Mesothelial cell of epicardium (in vitro differentiated cells): ENCODE measurements at regions not wholly inside any gene's neighbourhood (a gene's known extent, or its start where the extent isn't known, plus 50 kb on each side); places are given as distances from the start of the nearest gene placed in this dataset.

Experiments used
- DNase-seq, 2 experiments: peaks; one replicate each; pipeline ENCODE4 v3.0.0; 2021; ENCODE audit warnings: low spot score in 2 of 2; ENCODE audit not compliant: unreplicated experiment in 2 of 2
- H3K27ac Mint-ChIP-seq: 2 replicates; pipeline ENCODE4 v1.8.0; 2021; ENCODE audit warnings: mixed read lengths
- H3K27me3 Mint-ChIP-seq: 2 replicates; pipeline ENCODE4 v1.8.0; 2021; ENCODE audit warnings: low read depth, mixed read lengths
- H3K36me3 Mint-ChIP-seq: 2 replicates; pipeline ENCODE4 v1.8.0; 2021; ENCODE audit warnings: mixed read lengths
- H3K4me1 Mint-ChIP-seq: 2 replicates; pipeline ENCODE4 v1.8.0; 2021; ENCODE audit warnings: mixed read lengths
- H3K4me3 Mint-ChIP-seq: 2 replicates; pipeline ENCODE4 v1.8.0; 2021; ENCODE audit warnings: mild to moderate bottlenecking, moderate library complexity, mixed read lengths
- H3K9me3 Mint-ChIP-seq: 2 replicates; pipeline ENCODE4 v1.8.0; 2021; ENCODE audit warnings: mixed read lengths
- TF ChIP-seq, protein P1 (sequence below): fragments of 200-600 bp; sonication (generic); IDR thresholded peaks from one replicate; pipeline ENCODE4 v1.5.0; 2021; ENCODE audit warnings: antibody characterized with exemption; ENCODE audit not compliant: unreplicated experiment

DNA sequence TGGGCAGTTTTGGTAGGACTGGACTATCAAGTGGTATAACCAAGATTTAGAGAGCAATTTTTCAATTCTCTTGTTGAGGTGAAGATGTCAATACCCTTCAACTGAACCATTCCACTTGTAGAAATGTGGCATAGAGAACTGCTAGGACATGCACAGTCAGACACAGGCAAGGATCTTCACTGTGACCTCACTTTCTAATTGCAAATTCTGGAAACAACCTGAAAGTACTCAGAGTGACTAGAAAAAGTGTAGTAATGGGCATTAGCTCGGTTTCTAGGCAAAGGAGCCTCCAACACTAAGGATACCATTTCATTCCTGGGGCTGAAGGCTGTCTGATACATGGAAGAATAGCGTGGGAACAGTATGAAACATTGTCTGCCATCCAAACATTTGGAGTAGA is 433.0 kb upstream of the RUNX1 start:
- no peak for DNase-seq
- Mint-ChIP-seq H3K4me1 (peaks cover 8% of the 10 kb centered on the region), H3K36me3 (peaks cover 1% of the 10 kb centered on the region), H3K27me3 (peaks cover 26% of the 10 kb centered on the region), H3K4me3 (no peak overlapping the region), H3K27ac (no peak overlapping the region), H3K9me3 (peaks cover 16% of the 10 kb centered on the region)
- TF ChIP-seq, protein P1, sequence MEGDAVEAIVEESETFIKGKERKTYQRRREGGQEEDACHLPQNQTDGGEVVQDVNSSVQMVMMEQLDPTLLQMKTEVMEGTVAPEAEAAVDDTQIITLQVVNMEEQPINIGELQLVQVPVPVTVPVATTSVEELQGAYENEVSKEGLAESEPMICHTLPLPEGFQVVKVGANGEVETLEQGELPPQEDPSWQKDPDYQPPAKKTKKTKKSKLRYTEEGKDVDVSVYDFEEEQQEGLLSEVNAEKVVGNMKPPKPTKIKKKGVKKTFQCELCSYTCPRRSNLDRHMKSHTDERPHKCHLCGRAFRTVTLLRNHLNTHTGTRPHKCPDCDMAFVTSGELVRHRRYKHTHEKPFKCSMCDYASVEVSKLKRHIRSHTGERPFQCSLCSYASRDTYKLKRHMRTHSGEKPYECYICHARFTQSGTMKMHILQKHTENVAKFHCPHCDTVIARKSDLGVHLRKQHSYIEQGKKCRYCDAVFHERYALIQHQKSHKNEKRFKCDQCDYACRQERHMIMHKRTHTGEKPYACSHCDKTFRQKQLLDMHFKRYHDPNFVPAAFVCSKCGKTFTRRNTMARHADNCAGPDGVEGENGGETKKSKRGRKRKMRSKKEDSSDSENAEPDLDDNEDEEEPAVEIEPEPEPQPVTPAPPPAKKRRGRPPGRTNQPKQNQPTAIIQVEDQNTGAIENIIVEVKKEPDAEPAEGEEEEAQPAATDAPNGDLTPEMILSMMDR, result no peak

DNA sequence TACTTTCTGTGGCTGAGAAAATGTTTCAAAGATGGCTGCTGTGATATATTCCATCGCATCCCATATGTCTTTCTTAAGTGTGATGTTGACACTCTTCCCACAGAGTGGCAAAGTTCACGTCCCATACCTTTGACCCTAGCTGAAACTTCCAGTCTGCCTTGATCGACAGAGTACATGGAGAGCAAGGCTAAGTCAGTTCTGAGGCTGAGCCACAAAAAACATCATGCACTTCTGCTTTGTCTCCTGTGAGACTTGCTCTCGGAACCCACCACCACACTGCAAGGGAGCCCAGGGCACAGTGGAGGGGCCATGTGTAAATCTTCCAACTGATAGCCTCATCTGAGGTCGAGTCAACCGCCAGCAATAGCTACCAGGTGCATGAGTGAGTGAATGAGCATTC is 431.9 kb upstream of the RUNX1 start:
- TF ChIP-seq, protein P1, result no peak
- Mint-ChIP-seq H3K4me1 (peaks cover 15% of the 10 kb centered on the region), H3K27me3 (peaks cover 20% of the 10 kb centered on the region), H3K4me3 (no peak overlapping the region), H3K27ac (no peak overlapping the region), H3K9me3 (peaks cover 16% of the 10 kb centered on the region), H3K36me3 (peaks cover 1% of the 10 kb centered on the region)
- no peak for DNase-seq

DNA sequence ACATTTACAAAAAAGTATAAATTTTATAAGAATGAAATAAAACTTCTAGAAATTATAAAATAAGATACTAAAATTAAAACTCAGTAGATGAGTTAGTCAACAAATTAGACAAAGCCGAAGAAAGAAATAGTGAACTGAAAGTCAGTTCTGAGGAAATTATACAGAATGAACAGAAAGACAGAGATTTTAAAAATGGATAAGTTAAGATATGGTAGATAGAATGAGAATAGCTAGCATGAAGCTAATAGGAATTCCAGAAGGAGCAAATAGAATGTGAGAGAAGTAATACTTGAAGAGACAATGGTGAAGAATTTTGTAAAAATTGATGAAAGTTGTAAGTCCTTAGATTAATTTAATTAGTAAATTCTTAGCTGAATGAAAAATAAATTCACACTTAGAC is 430.4 kb upstream of the RUNX1 start:
- peaks cover 1% of the 10 kb centered on the region for H3K36me3 Mint-ChIP-seq

DNA sequence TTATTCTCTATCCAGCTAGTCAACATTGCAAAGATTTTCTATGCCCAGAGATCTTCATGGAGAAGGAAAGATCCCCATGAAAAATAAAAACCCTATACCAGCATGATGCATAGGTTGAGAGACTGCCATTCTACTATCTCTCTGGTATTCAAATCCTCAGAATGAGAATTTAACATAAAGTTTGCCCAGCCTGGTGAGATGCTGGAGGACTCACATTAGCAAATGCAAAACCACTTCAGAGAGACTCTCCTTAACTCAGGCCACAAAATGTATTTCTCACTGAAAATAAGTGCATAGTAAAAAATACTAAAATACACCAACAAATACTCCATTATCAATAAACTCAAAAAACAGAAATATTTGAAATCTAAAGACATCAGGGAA is 430.0 kb upstream of the RUNX1 start:
- no peak for DNase-seq
- TF ChIP-seq, protein P1, result no peak

More for the DNA sequence above, 430.4 kb upstream of the RUNX1 start:
- H3K27me3 Mint-ChIP-seq, result peaks cover 10% of the 10 kb centered on the region
- no peak overlapping the region for H3K27ac Mint-ChIP-seq
- H3K4me1 Mint-ChIP-seq, result peaks cover 22% of the 10 kb centered on the region
- TF ChIP-seq, protein P1, result no peak
- DNase-seq, result no peak
- H3K4me3 Mint-ChIP-seq, result no peak overlapping the region
- H3K9me3 Mint-ChIP-seq, result peaks cover 16% of the 10 kb centered on the region

DNA sequence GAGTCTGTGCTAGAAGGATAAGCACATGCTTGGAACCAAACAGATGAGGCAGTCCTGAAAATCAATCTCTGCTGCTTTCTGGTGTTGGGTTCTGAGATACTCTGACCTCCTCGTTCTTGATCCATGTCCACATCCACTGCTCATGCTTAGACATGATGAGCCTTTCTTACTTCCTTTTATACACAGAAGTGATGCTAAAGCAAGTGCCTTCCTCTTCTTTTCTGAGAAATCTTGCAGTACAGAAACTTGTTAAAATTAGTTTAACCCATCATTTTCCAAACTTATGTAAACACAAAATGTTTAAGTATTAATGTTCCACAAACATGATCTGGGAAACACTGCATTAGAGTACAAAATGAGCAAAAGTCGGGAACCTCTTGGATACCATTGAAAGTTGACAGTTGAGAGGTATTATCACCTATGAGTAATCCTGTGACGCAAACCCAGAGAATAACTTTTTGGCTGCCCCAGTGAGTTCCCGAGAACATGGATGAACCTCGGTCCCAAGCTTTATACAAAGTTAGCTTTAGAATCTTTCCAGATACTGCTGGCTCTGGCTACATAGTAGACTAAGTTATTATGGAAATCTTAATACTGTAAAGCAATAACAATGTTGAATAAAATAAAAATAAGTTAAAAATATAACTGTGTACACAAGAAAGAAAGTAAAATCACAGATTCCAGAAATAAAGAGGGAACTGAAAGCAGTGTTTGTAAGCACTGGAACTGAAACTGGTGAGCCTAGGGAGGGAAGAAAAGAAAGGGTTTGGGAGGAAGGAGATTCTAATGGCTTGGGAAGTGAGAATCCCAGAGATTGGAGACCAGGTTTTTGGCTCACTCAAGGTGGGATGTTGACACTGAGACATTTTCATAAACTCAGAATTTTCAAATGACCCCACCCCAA is 429.3 kb upstream of the RUNX1 start:
- no peak overlapping the region for H3K27ac Mint-ChIP-seq
- TF ChIP-seq, protein P1, result no peak
- H3K4me3 Mint-ChIP-seq, result no peak overlapping the region
- H3K36me3 Mint-ChIP-seq, result peaks cover 1% of the 10 kb centered on the region
- peaks cover 17% of the 10 kb centered on the region for H3K4me1 Mint-ChIP-seq
- H3K9me3 Mint-ChIP-seq, result peaks cover 16% of the 10 kb centered on the region
- DNase-seq, result no peak
- H3K27me3 Mint-ChIP-seq, result peaks cover 4% of the 10 kb centered on the region

More for the DNA sequence above, 430.0 kb upstream of the RUNX1 start:
- Mint-ChIP-seq H3K4me1 (peaks cover 18% of the 10 kb centered on the region), H3K4me3 (no peak overlapping the region), H3K27me3 (peaks cover 6% of the 10 kb centered on the region), H3K9me3 (peaks cover 16% of the 10 kb centered on the region), H3K27ac (no peak overlapping the region), H3K36me3 (peaks cover 1% of the 10 kb centered on the region)
